NCI-H748 (cell line): ENCODE measurements at regions not wholly inside any gene's neighbourhood (a gene's known extent, or its start where the extent isn't known, plus 50 kb on each side); places are given as distances from the start of the nearest gene placed in this dataset.

Experiments used
- DNase-seq: peaks from one replicate; lab custom pipeline; 2025; ENCODE audit not compliant: unreplicated experiment; lab: John Stamatoyannopoulos, UW

- DNase-seq = peak; percentile 23
Measured at GRCh38 chr11:116384407-116384806, 388.4 kb downstream of the BUD13 start.

GRCh38 chr11:116379185-116379828 is 393.5 kb downstream of the BUD13 start:
- no peak for DNase-seq

- peak; percentile 95 for DNase-seq
Measured at GRCh38 chr11:116376547-116376946, 396.2 kb downstream of the BUD13 start.

- DNase-seq = peak; percentile 81
Measured at GRCh38 chr11:116376054-116376453, 396.7 kb downstream of the BUD13 start.

- DNase-seq = no peak
Measured at GRCh38 chr11:116375221-116375620, 397.6 kb downstream of the BUD13 start.

- DNase-seq = no peak
Measured at GRCh38 chr11:116374085-116374484, 398.7 kb downstream of the BUD13 start.

- peak; percentile 90 for DNase-seq
Measured at GRCh38 chr11:116373104-116373944, 399.5 kb downstream of the BUD13 start.

GRCh38 chr11:116371146-116371545 is 401.6 kb downstream of the BUD13 start:
- DNase-seq = no peak

- DNase-seq = no peak
Measured at GRCh38 chr11:116368784-116369183, 404.0 kb downstream of the BUD13 start.

- DNase-seq = no peak
Measured at GRCh38 chr11:116366980-116367645, 405.7 kb downstream of the BUD13 start.

GRCh38 chr11:116366451-116366850 is 406.3 kb downstream of the BUD13 start:
- no peak for DNase-seq

- peak; percentile 5 for DNase-seq
Measured at GRCh38 chr11:116364925-116365324, 407.9 kb downstream of the BUD13 start.

- DNase-seq = no peak
Measured at GRCh38 chr11:116364348-116364747, 408.4 kb downstream of the BUD13 start.

- DNase-seq = no peak
Measured at GRCh38 chr11:116360221-116360941, 412.4 kb downstream of the BUD13 start.

GRCh38 chr11:116357784-116358544 is 414.8 kb downstream of the BUD13 start:
- no peak for DNase-seq

- no peak for DNase-seq
Measured at GRCh38 chr11:116356451-116356850, 416.3 kb downstream of the BUD13 start.

GRCh38 chr11:116355104-116355503 is 417.7 kb downstream of the BUD13 start:
- no peak for DNase-seq

GRCh38 chr11:116353589-116353988 is 419.2 kb downstream of the BUD13 start:
- peak; percentile 40 for DNase-seq

- DNase-seq = no peak
Measured at GRCh38 chr11:116352881-116353280, 419.9 kb downstream of the BUD13 start.

GRCh38 chr11:116348226-116348625 is 424.6 kb downstream of the BUD13 start:
- peak; percentile 61 for DNase-seq
